Natural killer cell (primary cell): ENCODE measurements at regions not wholly inside any gene's neighbourhood (a gene's known extent, or its start where the extent isn't known, plus 50 kb on each side); places are given as distances from the start of the nearest gene placed in this dataset.

Experiments used
- ATAC-seq, 3 donors: fragments of 150-1000 bp in 2 of 3; fragments of 200-7000 bp in 1 of 3; cut with Tn5 transposase; 1 replicate in 1 of 3; 2 replicates in 2 of 3; pipeline ENCODE4 v1.10.0; 2021; ENCODE audit warnings: mild to moderate bottlenecking in 2 of 3, moderate library complexity in 2 of 3
- DNase-seq, 2 donors: peaks; one replicate each; pipeline versions ENCODE4 v3.0.0 to v3.0.0-alpha.2; 2013 to 2021; ENCODE audit warnings: mixed read lengths in 1 of 2
- H3K27ac ChIP-seq: one replicate; pipeline ENCODE4 v1.5.1; 2013; ENCODE audit warnings: mild to moderate bottlenecking, low read length
- H3K27me3 ChIP-seq: one replicate; pipeline ENCODE4 v1.6.1; 2013; ENCODE audit warnings: low read length; ENCODE audit not compliant: control insufficient read depth, insufficient read depth
- H3K36me3 ChIP-seq: one replicate; pipeline ENCODE4 v1.6.1; 2013; ENCODE audit warnings: low read length; ENCODE audit not compliant: control insufficient read depth, insufficient read depth
- H3K4me1 ChIP-seq: one replicate; pipeline ENCODE4 v1.6.1; 2013; ENCODE audit warnings: low read length; ENCODE audit not compliant: control insufficient read depth, insufficient read depth
- H3K4me3 ChIP-seq: one replicate; pipeline ENCODE4 v1.5.1; 2013; ENCODE audit warnings: low read length
- H3K9me3 ChIP-seq: one replicate; pipeline ENCODE4 v1.6.1; 2013; ENCODE audit warnings: low read length; ENCODE audit not compliant: control insufficient read depth, insufficient read depth
- H3K27ac Mint-ChIP-seq, 2 donors: one replicate each; pipeline ENCODE4 v1.8.0; 2022; ENCODE audit warnings: mild to moderate bottlenecking in 2 of 2, mixed read lengths in 2 of 2, moderate library complexity in 1 of 2
- H3K27me3 Mint-ChIP-seq, 2 donors: one replicate each; pipeline ENCODE4 v1.8.0; 2022; ENCODE audit warnings: low read depth in 2 of 2, mixed read lengths in 2 of 2
- H3K36me3 Mint-ChIP-seq: one replicate; pipeline ENCODE4 v1.8.0; 2022; ENCODE audit warnings: mixed read lengths
- H3K4me1 Mint-ChIP-seq, 2 donors: one replicate each; pipeline ENCODE4 v1.8.0; 2022; ENCODE audit warnings: mixed read lengths in 2 of 2
- H3K4me3 Mint-ChIP-seq: one replicate; pipeline ENCODE4 v1.8.0; 2022; ENCODE audit warnings: mild to moderate bottlenecking, moderate library complexity, mixed read lengths
- H3K9me3 Mint-ChIP-seq, 2 donors: one replicate each; pipeline ENCODE4 v1.8.0; 2022; ENCODE audit warnings: mixed read lengths in 2 of 2
- CTCF ChIP-seq: fragments of 200-600 bp; IDR thresholded peaks from one replicate; pipeline ENCODE4 v1.8.0; 2022; ENCODE audit warnings: antibody characterized with exemption
- WGBS: methylation state at CpG from one replicate; pipeline ENCODE4 v1.1.7; 2013; ENCODE audit warnings: missing lambda C conversion rate; ENCODE audit not compliant: insufficient coverage; 5-methylcytosine and 5-hydroxymethylcytosine counted together
- intact Hi-C: fragments of 100-400 bp; cut with micrococcal nuclease; formaldehyde crosslinking; loops from one replicate; pipeline ENCODE4 v1.14.2; 2022

- no peaks in the 10 kb centered on the region for H3K9me3 ChIP-seq
- peaks cover 6% of the 10 kb centered on the region in 2 donors for H3K4me1 Mint-ChIP-seq
- H3K27ac Mint-ChIP-seq: no peak overlapping the region
- H3K27me3 Mint-ChIP-seq: peaks cover 14% of the 10 kb centered on the region in 2 donors
- no peak for DNase-seq
- no peaks in the 10 kb centered on the region for H3K36me3 ChIP-seq
- no peak for ATAC-seq
- H3K4me1 ChIP-seq: no peaks in the 10 kb centered on the region
- intact Hi-C loops: no loop called here
- H3K27ac ChIP-seq: no peak overlapping the region
- H3K4me3 Mint-ChIP-seq: no peak overlapping the region
- no peaks in the 10 kb centered on the region for H3K27me3 ChIP-seq
- WGBS: 96% methylated on average over 4 of the region's 5 CpGs
- no peak for TF ChIP-seq CTCF
- no peaks in the 10 kb centered on the region for H3K36me3 Mint-ChIP-seq
- no peaks in the 10 kb centered on the region for H3K9me3 Mint-ChIP-seq
- H3K4me3 ChIP-seq: no peak overlapping the region
Observed at GRCh38 chr9:81466981-81467380, 222.4 kb downstream of the TLE1 start.

GRCh38 chr9:81465468-81466011 lies 223.8 kb downstream of the TLE1 start:
- H3K4me1 Mint-ChIP-seq: peaks cover 6% of the 10 kb centered on the region in 2 donors
- no peak for TF ChIP-seq CTCF
- no peaks in the 10 kb centered on the region for H3K27me3 ChIP-seq
- no peak overlapping the region for H3K4me3 Mint-ChIP-seq
- no peaks in the 10 kb centered on the region for H3K4me1 ChIP-seq
- H3K27me3 Mint-ChIP-seq: peaks cover 14% of the 10 kb centered on the region in 2 donors
- H3K4me3 ChIP-seq: no peak overlapping the region
- no peak overlapping the region for H3K27ac Mint-ChIP-seq
- H3K36me3 ChIP-seq: no peaks in the 10 kb centered on the region
- no peak overlapping the region for H3K27ac ChIP-seq
- H3K36me3 Mint-ChIP-seq: no peaks in the 10 kb centered on the region
- H3K9me3 ChIP-seq: no peaks in the 10 kb centered on the region
- intact Hi-C loops: no loop called here
- H3K9me3 Mint-ChIP-seq: no peaks in the 10 kb centered on the region
- DNase-seq (no peak), ATAC-seq (peak in 1 of 3 donors; percentile 29)
- WGBS: 10% methylated on average over 6 of the region's 6 CpGs

GRCh38 chr9:81462801-81463200 lies 226.5 kb downstream of the TLE1 start:
- H3K4me3 Mint-ChIP-seq: no peak overlapping the region
- H3K27me3 Mint-ChIP-seq: peaks cover 0 to 8% of the 10 kb centered on the region in 2 donors
- TF ChIP-seq CTCF: no peak
- Histone ChIP-seq H3K27ac (no peak overlapping the region), H3K36me3 (no peaks in the 10 kb centered on the region), H3K27me3 (no peaks in the 10 kb centered on the region), H3K9me3 (no peaks in the 10 kb centered on the region), H3K4me3 (no peak overlapping the region), H3K4me1 (no peaks in the 10 kb centered on the region)
- ATAC-seq (no peak), DNase-seq (no peak)
- no peak overlapping the region for H3K27ac Mint-ChIP-seq
- H3K36me3 Mint-ChIP-seq: no peaks in the 10 kb centered on the region
- H3K9me3 Mint-ChIP-seq: no peaks in the 10 kb centered on the region
- intact Hi-C loops: no loop called here
- H3K4me1 Mint-ChIP-seq: peaks cover 6% of the 10 kb centered on the region in 2 donors

GRCh38 chr9:81461196-81461595 lies 228.2 kb downstream of the TLE1 start:
- H3K27ac ChIP-seq: no peak overlapping the region
- no peaks in the 10 kb centered on the region for H3K36me3 ChIP-seq
- no peaks in the 10 kb centered on the region for H3K9me3 ChIP-seq
- H3K27me3 Mint-ChIP-seq: peaks cover 0 to 8% of the 10 kb centered on the region in 2 donors
- no peaks in the 10 kb centered on the region for H3K27me3 ChIP-seq
- H3K9me3 Mint-ChIP-seq: no peaks in the 10 kb centered on the region
- ATAC-seq: no peak
- no peak overlapping the region for H3K4me3 Mint-ChIP-seq
- H3K4me3 ChIP-seq: no peak overlapping the region
- intact Hi-C loops: no loop called here
- H3K4me1 ChIP-seq: no peaks in the 10 kb centered on the region
- DNase-seq: no peak
- H3K27ac Mint-ChIP-seq: no peak overlapping the region
- no peaks in the 10 kb centered on the region for H3K36me3 Mint-ChIP-seq
- no peak for TF ChIP-seq CTCF
- 60% methylated on average over 5 of the region's 5 CpGs for WGBS
- peaks cover 6% of the 10 kb centered on the region in 2 donors for H3K4me1 Mint-ChIP-seq
